ENCODE measurements at regions not wholly inside any gene's neighbourhood (a gene's known extent, or its start where the extent isn't known, plus 50 kb on each side); places are given as distances from the start of the nearest gene placed in this dataset.

- TF ChIP-seq REST (IDR thresholded peaks at IDR 0.05; ENCODE audit: insufficient read depth in 1 of 2, low read depth in 2 of 2, low read length in 1 of 2) (no peak), POLR2AphosphoS5 (IDR thresholded peaks at IDR 0.05; ENCODE audit: low read depth, low read length) (no peak), CTCF (IDR thresholded peaks at IDR 0.05) (no peak), SIN3A (IDR thresholded peaks at IDR 0.05; ENCODE audit: borderline replicate concordance, insufficient read depth, low read depth, low read length) (no peak), TCF7L2 (IDR thresholded peaks at IDR 0.05; ENCODE audit: low read depth, low read length) (no peak)
- Histone ChIP-seq H3K9me3 (ENCODE audit: control insufficient read depth, insufficient read depth, low read depth, low read length) (no peaks in the 10 kb centered on the region), H3K27me3 (ENCODE audit: control insufficient read depth, insufficient read depth, low read length) (no peaks in the 10 kb centered on the region), H3K36me3 (ENCODE audit: control insufficient read depth, insufficient read depth, low read length) (no peaks in the 10 kb centered on the region), H3K27ac (ENCODE audit: low read length) (no peak overlapping the region), H3K4me1 (ENCODE audit: control insufficient read depth, insufficient read depth, low read length) (no peaks in the 10 kb centered on the region), H3K4me3 (ENCODE audit: low read depth in 2 of 2, low read length in 2 of 2) (no peak overlapping the region)
- in situ Hi-C loops (cut with HindIII; ENCODE audit: low pct_unique_long_range_greater_than_20kb, low sequenced_read_pairs) (no loop called here), intact Hi-C loops (cut with micrococcal nuclease; ENCODE audit: unreplicated experiment) (loop anchor here (2.0 kb wide), 1 partner anchor 57 kb away; no protein-coding TSS in a partner anchor)
- ATAC-seq = no peak
- ChIA-PET CTCF (no interaction called here), POLR2A (no interaction called here)
- no peak for DNase-seq (ENCODE audit: low read depth, low spot score)
- BruUV-seq (replicated peaks) = no TSS peak
Observed at GRCh38 chrX:109859651-109860050, 126.6 kb upstream of the ACSL4 start.

- no peak for ATAC-seq
- POLR2A ChIA-PET = no interaction called here
- in situ Hi-C loops (cut with HindIII; ENCODE audit: low pct_unique_long_range_greater_than_20kb, low sequenced_read_pairs) = no loop called here
Observed at GRCh38 chrX:109862433-109862832, 129.4 kb upstream of the ACSL4 start.

More at GRCh38 chrX:109862433-109862832, 129.4 kb upstream of the ACSL4 start:
- intact Hi-C loops (cut with micrococcal nuclease; ENCODE audit: unreplicated experiment) = no loop called here
- Histone ChIP-seq H3K9me3 (ENCODE audit: control insufficient read depth, insufficient read depth, low read depth, low read length) (no peaks in the 10 kb centered on the region), H3K4me3 (ENCODE audit: low read depth in 2 of 2, low read length in 2 of 2) (no peak overlapping the region), H3K27ac (ENCODE audit: low read length) (no peak overlapping the region), H3K27me3 (ENCODE audit: control insufficient read depth, insufficient read depth, low read length) (no peaks in the 10 kb centered on the region), H3K36me3 (ENCODE audit: control insufficient read depth, insufficient read depth, low read length) (no peaks in the 10 kb centered on the region), H3K4me1 (ENCODE audit: control insufficient read depth, insufficient read depth, low read length) (no peaks in the 10 kb centered on the region)
- CTCF ChIA-PET = no interaction called here
- no peak for TF ChIP-seq CTCF (IDR thresholded peaks at IDR 0.05)
- no peak for TF ChIP-seq REST (IDR thresholded peaks at IDR 0.05; ENCODE audit: insufficient read depth in 1 of 2, low read depth in 2 of 2, low read length in 1 of 2)
- no peak for TF ChIP-seq SIN3A (IDR thresholded peaks at IDR 0.05; ENCODE audit: borderline replicate concordance, insufficient read depth, low read depth, low read length)
- TF ChIP-seq POLR2AphosphoS5 (IDR thresholded peaks at IDR 0.05; ENCODE audit: low read depth, low read length) = no peak
- no peak for TF ChIP-seq TCF7L2 (IDR thresholded peaks at IDR 0.05; ENCODE audit: low read depth, low read length)
- DNase-seq (ENCODE audit: low read depth, low spot score) = no peak
- BruUV-seq (replicated peaks) = no TSS peak

Data from Panc1 (cell line).